Skeletal muscle tissue (tissue), 3 donors: ENCODE measurements at regions not wholly inside any gene's neighbourhood (a gene's known extent, or its start where the extent isn't known, plus 50 kb on each side); places are given as distances from the start of the nearest gene placed in this dataset.

Experiments
- H3K27ac ChIP-seq: one replicate; pipeline ENCODE4 v1.7.0; 2013; ENCODE audit warnings: mild to moderate bottlenecking, low read depth, low read length, inconsistent platforms
- H3K27me3 ChIP-seq, 3 donors: one replicate each; pipeline ENCODE4 v1.7.0; 2013; ENCODE audit warnings: low read length in 3 of 3; ENCODE audit not compliant: control insufficient read depth in 3 of 3, insufficient read depth in 3 of 3
- H3K36me3 ChIP-seq, 3 donors: one replicate each; pipeline ENCODE4 v1.7.0; 2013; ENCODE audit warnings: low read length in 3 of 3; ENCODE audit not compliant: control insufficient read depth in 3 of 3, insufficient read depth in 3 of 3
- H3K4me1 ChIP-seq, 3 donors: one replicate each; pipeline ENCODE4 v1.7.0; 2013; ENCODE audit warnings: low read length in 3 of 3, mild to moderate bottlenecking in 3 of 3; ENCODE audit not compliant: control insufficient read depth in 3 of 3, insufficient read depth in 3 of 3
- H3K4me3 ChIP-seq, 3 donors: one replicate each; pipeline ENCODE4 v1.7.0; 2013; ENCODE audit warnings: low read length in 3 of 3
- H3K9ac ChIP-seq, 3 donors: one replicate each; pipeline ENCODE4 v1.7.0; 2013; ENCODE audit warnings: low read length in 3 of 3, mild to moderate bottlenecking in 3 of 3, moderate library complexity in 2 of 3, low read depth in 1 of 3
- H3K9me3 ChIP-seq, 3 donors: one replicate each; pipeline ENCODE4 v1.7.0; 2013; ENCODE audit warnings: low read length in 3 of 3; ENCODE audit not compliant: control insufficient read depth in 3 of 3
- donor health status: Osteomylitis.

DNA sequence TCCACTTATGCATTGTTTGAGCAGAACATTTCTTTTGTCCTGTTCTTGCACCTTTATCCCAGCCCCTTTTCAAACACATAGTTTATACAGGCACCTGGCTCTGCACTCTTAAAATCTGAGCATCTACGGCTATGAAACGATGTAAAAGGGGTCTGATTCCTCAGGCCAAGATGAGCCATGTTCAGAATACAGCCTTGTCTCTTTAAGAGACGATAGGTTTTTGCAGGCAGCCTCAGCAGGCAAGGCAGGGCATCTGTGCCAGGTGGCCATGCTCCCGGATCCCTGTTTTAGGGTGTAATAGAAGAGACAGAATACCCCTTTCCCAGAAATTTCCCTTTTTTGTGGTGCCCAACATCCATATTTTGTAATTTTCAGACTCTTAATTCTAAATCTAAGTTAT is 89.1 kb upstream of the NFIB start:
- Histone ChIP-seq H3K9me3 (peaks cover 0 to 4% (median 0%) of the 10 kb centered on the region in 3 donors), H3K4me3 (no peak overlapping the region), H3K4me1 (peaks cover 0 to 9% (median 0%) of the 10 kb centered on the region in 3 donors), H3K27me3 (no peaks in the 10 kb centered on the region), H3K36me3 (no peaks in the 10 kb centered on the region), H3K9ac (no peak overlapping the region), H3K27ac (no peak overlapping the region)

DNA sequence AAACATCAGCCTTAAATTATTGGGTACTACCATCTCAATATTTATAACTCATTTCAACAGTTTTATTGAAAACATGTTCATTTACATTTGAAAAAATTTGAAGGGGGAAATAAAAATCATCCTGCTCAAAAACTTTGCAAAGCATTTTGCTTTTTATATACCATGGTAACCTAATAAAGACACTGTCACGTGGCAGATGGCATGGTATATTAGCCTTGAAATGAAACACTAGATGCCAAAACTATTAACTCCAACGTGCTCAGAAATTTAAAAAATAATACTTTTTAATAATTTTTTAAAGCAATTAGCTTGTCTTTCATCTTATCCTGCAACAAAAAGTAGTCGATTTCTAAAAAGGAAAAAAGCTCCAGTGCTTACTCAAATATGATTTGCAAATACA is 88.6 kb upstream of the NFIB start:
- H3K9me3 ChIP-seq = peaks cover 0 to 4% (median 0%) of the 10 kb centered on the region in 3 donors
- peaks cover 0 to 9% (median 0%) of the 10 kb centered on the region in 3 donors for H3K4me1 ChIP-seq
- H3K27ac ChIP-seq = no peak overlapping the region
- H3K27me3 ChIP-seq = no peaks in the 10 kb centered on the region
- H3K36me3 ChIP-seq = no peaks in the 10 kb centered on the region
- H3K9ac ChIP-seq = no peak overlapping the region
- no peak overlapping the region for H3K4me3 ChIP-seq

DNA sequence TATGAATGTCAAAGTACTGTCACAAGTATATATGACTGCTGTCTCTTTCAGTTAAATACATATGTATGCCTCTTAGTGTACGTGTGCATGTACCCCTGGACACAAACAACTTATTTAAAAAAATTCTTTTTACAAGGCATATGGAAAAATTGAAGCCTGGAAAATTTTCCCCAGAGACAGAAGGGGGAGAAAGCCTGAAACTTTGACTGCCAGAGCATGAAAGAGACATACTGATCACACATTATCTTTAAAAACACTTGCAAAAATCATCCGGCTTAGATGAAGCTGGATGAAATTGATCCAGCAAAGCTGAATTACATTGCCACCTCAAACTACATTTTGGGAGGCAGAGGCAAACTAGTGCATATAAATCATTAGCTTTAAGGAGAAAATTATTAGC is 88.0 kb upstream of the NFIB start:
- no peak overlapping the region for H3K9ac ChIP-seq
- H3K27ac ChIP-seq = no peak overlapping the region
- H3K4me3 ChIP-seq = no peak overlapping the region
- peaks cover 0 to 9% (median 0%) of the 10 kb centered on the region in 3 donors for H3K4me1 ChIP-seq
- no peaks in the 10 kb centered on the region for H3K27me3 ChIP-seq
- no peaks in the 10 kb centered on the region for H3K36me3 ChIP-seq
- H3K9me3 ChIP-seq = peaks cover 0 to 4% (median 0%) of the 10 kb centered on the region in 3 donors

DNA sequence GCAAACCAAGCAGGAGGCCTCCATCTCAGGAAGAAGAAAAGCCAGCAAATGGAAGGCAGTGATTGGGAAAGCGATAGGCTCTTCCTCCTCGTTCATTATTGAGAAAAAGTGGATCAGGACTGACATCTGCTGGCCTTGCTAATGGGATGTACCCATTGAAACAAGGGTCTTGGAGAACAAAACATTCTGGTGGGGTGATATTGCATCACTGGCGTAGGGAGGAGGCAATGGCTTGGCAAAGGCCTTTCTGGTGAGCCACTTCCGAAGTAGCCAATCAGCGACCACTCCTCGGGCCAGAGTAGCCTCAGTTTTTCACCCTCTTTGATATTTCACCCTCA is 86.7 kb upstream of the NFIB start:
- peak overlapping the region; percentile 8 to 53 (median 48) for H3K4me3 ChIP-seq
- H3K27me3 ChIP-seq = no peaks in the 10 kb centered on the region
- H3K36me3 ChIP-seq = no peaks in the 10 kb centered on the region
- peak overlapping the region; percentile 27 for H3K27ac ChIP-seq
- H3K9ac ChIP-seq = peak overlapping the region in 2 of 3 donors; percentile 10 to 46
- no peaks in the 10 kb centered on the region for H3K9me3 ChIP-seq
- H3K4me1 ChIP-seq = peaks cover 0 to 12% (median 4%) of the 10 kb centered on the region in 3 donors

DNA sequence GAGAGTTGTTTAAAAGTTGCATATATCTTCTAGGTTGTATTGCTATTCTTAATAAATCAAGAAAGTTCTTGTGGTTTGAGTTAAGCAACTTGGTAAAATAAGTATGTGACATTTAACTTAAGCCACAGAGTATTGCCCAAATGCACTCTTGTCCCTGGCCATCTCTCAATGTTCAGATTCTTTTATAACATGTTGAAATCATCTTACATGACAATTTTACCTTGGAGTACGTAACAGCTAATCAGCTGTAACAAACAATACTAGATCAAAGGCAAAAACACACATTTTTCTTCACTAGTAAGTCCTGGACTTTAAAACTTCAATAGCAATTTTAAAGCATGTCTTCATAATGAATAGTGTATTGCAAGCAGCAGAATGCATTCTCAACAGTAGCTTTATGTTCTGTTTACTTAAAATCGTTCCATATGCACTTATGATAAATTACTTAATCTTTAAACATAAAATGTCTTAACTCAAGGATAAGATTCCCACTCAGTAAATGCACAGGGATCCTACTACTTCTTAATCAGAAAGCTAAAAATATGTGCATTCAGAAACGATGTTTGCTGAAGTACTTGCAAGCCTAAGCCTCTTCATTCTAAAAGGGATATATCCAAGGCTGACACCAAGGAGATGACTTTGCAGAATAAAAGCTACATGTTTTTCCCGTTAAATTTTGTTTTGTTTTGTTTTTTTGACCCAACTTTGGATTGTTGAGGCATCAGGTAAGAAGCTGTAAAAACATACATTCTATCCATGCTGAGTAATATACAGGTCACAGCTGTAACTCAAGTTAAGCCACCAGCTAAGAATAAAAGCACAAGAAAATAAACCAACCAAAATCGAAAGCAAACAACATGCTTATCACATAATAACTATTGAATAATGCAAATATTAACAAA is 86.1 kb upstream of the NFIB start:
- Histone ChIP-seq H3K27me3 (no peaks in the 10 kb centered on the region), H3K27ac (peak overlapping the region; percentile 27), H3K4me1 (peaks cover 1 to 12% (median 5%) of the 10 kb centered on the region in 3 donors), H3K36me3 (no peaks in the 10 kb centered on the region), H3K9ac (peak overlapping the region in 2 of 3 donors; percentile 8 to 46), H3K9me3 (no peaks in the 10 kb centered on the region), H3K4me3 (peak overlapping the region; percentile 8 to 53 (median 48))

DNA sequence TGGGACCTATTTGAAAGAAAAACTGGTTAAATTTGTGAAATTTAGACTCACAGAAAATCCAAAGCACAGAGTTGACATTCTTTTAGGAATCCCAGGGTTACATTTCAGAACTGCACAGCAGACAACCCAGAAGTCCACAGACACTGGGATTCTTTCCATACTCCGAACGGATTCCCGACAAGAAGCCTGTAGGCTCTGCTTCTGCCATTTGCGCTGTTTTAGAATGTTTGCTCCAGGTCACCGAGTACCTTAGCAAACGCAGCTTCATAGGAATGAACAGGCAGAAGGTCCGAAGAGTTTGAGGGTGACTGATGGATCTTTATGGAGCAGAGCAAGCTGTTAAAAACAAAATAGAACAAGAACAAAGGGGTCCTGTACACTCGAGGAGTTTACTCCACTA is 84.5 kb upstream of the NFIB start:
- Histone ChIP-seq H3K4me3 (no peak overlapping the region), H3K9ac (no peak overlapping the region), H3K36me3 (no peaks in the 10 kb centered on the region), H3K27ac (no peak overlapping the region), H3K4me1 (peaks cover 2 to 24% (median 8%) of the 10 kb centered on the region in 3 donors), H3K27me3 (no peaks in the 10 kb centered on the region), H3K9me3 (no peaks in the 10 kb centered on the region)

DNA sequence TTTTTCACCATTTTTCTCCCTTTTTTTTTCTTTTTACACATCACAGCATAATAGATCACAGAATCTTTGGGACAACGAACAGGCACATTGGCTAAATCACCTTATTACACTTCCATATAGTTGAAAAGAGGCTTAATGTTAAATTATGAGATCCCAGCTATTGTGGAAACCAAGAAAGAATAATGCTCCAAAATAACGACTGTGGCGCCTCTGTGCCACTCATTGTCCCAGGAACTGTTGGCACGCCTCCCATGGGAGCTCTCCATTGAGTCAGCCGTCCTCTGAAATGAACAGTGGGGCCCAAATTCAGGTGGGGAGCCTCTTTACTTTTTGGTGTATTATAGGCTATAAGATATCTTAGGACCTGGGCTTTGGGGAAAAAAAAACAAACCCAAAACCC is 82.2 kb upstream of the NFIB start:
- Histone ChIP-seq H3K9me3 (no peaks in the 10 kb centered on the region), H3K27me3 (no peaks in the 10 kb centered on the region), H3K36me3 (no peaks in the 10 kb centered on the region), H3K27ac (peak overlapping the region; percentile 80), H3K9ac (peak overlapping the region; percentile 57 to 65 (median 64)), H3K4me3 (peak overlapping the region; percentile 42 to 49 (median 44)), H3K4me1 (peaks cover 2 to 26% (median 8%) of the 10 kb centered on the region in 3 donors)

DNA sequence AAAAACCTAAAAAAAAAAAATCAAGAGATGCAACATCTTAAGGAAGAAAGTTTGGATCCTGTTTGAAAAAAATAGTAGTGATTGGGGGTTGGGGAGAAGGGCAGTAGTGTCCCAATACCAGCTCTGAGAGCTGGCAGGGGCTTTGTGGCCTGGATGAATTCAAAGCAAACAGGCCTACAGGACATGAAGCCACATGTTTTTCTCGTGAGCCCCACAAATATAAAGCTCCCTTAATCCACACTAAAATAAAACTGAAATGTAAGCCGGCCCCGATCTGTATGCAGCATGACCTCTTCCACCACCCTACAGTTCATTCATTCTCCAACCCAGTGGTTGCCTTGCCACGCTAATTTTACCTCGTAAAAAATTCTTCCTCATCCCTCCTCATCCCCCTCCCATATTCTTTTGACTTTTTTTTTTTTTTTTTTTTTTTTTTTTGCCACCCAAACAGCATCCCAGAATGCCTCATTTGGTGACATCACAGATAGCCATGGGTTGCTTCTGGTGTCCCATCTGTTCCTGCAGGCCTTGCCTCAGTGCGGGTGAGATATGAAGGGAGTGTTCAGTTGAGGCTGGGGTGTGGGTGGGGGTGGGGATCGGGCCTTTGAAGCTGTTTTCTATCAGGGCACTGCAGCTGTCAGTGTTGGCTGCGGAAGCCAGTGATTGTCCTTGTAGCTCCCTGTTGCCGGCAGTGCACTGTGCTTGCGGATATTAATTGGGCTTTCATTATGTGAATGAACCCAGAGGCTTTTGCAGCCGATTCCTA is 81.6 kb upstream of the NFIB start:
- Histone ChIP-seq H3K27ac (peak overlapping the region; percentile 80), H3K27me3 (no peaks in the 10 kb centered on the region), H3K9ac (peak overlapping the region; percentile 57 to 65 (median 64)), H3K9me3 (no peaks in the 10 kb centered on the region), H3K36me3 (no peaks in the 10 kb centered on the region), H3K4me1 (peaks cover 2 to 19% (median 8%) of the 10 kb centered on the region in 3 donors), H3K4me3 (peak overlapping the region; percentile 42 to 49 (median 44))

DNA sequence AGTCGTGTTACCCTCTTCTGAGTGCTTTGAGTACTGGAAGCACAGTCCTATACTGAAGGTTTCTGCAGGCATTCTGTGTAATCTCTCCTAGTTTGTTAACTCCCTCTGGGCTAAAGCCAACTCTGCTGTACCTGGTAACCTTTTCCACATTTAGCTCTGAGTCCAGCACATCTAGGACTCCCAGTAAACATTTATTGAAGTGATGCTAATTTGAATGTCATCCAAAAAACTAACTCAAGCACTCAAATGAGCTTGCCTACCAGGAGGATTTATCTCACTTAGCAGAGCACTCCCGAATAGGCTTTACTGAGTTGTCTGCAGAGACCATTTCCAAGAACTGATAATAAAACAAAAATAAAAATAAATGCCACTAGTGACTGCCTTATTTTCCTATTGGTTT is 79.5 kb upstream of the NFIB start:
- Histone ChIP-seq H3K4me3 (no peak overlapping the region), H3K27ac (no peak overlapping the region), H3K9me3 (no peaks in the 10 kb centered on the region), H3K4me1 (peaks cover 2 to 19% (median 8%) of the 10 kb centered on the region in 3 donors), H3K9ac (no peak overlapping the region), H3K27me3 (no peaks in the 10 kb centered on the region), H3K36me3 (no peaks in the 10 kb centered on the region)

DNA sequence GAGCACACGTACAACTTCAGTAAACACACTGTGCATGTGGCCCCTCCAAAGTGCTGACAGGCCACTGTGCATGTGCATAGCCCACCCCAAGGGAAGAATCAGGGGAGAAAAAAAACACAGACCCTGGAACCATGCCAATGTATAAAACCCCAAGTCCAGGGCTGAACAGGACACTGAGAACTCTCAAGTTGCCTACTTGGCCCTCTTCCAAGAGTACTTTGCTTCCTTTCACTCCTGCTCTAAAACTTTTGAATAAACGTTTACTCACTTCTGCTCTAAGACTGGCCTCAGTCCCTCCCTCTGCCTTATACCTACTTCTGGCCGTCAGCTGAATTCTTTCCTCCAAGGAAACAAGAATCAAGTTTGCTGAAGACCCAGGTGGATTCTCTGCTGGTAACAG is 77.7 kb upstream of the NFIB start:
- no peak overlapping the region for H3K4me3 ChIP-seq
- no peak overlapping the region for H3K9ac ChIP-seq
- no peaks in the 10 kb centered on the region for H3K9me3 ChIP-seq
- H3K4me1 ChIP-seq = peaks cover 2 to 17% (median 6%) of the 10 kb centered on the region in 3 donors
- no peaks in the 10 kb centered on the region for H3K27me3 ChIP-seq
- no peak overlapping the region for H3K27ac ChIP-seq
- no peaks in the 10 kb centered on the region for H3K36me3 ChIP-seq
